Lung microvascular endothelial cell (primary cell): ENCODE measurements at regions not wholly inside any gene's neighbourhood (a gene's known extent, or its start where the extent isn't known, plus 50 kb on each side); places are given as distances from the start of the nearest gene placed in this dataset.

Experiments used
- DNase-seq, 2 donors: peaks; one replicate each; pipeline versions ENCODE4 v3.0.0 to v3.0.0-alpha.2; 2010; ENCODE audit warnings: low read depth in 2 of 2

DNA sequence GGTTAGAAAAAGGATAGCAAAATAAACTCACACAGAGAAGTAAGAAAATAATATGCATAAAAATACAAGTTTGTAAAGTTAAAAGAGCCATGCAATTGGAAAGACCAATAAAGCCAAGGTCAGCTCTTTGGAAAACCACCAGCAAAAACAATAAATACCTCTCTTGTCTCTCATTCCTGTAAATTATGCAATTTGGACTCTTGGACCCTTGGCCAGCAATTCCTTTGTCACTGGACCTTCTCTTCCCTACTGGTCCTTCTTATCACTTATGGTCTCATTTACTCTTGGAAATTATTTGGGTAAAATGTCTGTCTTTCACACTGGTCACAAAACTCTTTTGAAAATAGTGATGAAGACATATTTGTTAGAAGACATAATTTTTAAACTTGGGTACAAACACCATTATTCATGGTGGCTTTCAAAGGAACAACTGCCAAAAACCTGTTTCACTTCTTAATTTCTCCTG is 379.5 kb downstream of the TMEM232 start:
- DNase-seq: no peak

DNA sequence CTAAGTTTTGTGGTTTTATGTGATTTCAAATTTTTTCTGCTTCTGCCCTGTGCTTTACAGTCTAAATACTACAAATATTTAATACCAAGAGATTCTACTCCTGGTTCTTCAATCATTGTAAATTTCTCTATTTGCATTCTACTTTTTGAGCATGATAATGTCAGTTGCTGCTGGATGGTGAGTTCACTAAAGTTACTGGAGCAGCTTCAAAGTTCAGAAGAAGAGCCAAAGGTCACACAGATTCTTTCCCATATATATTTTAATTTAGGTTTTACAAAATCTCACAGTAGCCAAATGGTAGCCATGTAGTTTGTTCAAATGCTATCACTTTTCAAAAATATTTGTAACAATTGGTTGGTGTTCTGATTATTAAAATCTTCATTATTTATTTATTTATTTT is 378.7 kb downstream of the TMEM232 start:
- DNase-seq: no peak

DNA sequence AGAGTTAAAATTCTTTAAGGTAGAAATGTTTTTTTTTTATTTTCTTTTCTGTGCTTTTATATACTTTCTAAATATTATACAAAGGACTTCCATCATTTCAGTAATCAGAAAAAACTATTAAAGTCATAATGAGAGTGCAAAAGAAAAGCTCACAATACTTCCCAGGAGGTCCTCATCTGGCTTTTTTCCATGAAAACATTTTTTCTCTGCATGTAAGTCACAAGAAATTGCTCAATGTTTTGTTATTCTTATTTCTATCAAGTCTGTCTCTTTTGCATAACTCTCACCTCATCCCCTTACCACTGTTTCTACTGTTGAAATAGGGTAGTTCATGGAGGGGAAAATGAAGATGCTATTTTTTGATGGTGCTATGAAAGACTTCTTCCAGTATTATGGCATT is 375.0 kb downstream of the TMEM232 start:
- DNase-seq: no peak

DNA sequence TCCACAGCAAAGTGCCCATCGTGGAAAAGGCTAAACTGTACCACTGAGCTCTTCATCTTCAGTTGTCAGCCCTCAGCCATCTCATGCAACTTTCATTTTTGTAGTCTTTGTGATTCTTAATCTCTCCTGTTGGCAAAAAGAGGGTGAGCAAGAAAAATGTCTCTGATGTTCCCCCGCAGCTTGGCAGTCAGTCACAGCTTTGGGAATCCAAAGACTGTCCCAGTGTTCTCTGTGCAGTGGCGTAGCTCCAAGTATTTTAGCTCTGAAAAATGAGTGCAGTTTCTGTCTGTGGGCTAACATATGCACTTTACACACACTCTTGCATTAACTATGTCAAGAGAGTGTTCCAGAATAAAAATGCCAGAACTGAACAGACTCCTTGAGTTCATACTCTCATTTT is 372.2 kb downstream of the TMEM232 start:
- DNase-seq: no peak

DNA sequence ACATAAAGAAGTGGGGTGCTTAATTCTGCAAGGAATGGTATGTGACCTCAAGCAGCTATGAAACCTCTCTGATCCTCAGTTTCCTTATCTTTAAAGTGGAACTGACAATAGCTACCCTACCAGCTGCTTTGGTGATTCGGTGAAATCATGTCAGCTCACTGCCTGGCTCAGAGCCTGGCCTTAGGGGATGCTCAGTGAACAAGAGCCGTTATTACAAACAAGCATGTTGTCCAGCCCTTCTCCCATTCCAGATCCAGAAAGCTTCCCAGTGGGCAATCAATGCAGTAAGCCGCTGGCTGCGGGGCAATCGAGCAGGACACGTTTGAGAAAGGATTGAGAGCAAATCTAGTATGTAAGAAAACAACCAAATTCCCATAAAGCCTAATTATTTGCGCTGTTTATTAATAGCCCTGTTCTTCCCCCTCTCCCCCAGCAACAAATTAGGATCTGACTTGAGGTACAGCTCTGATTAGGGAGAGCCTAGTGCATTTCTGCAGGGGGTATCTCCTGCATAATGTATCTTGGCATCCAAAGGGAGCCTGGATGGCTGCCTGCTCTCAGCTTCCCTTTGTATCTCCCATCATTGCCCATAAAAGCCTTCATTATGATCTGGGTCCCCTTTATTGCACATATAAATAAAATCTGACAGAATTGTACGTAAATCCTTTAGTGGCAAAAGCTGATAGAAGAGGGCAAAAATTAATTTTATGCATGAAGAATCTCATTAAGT is 371.4 kb downstream of the TMEM232 start:
- no peak for DNase-seq

DNA sequence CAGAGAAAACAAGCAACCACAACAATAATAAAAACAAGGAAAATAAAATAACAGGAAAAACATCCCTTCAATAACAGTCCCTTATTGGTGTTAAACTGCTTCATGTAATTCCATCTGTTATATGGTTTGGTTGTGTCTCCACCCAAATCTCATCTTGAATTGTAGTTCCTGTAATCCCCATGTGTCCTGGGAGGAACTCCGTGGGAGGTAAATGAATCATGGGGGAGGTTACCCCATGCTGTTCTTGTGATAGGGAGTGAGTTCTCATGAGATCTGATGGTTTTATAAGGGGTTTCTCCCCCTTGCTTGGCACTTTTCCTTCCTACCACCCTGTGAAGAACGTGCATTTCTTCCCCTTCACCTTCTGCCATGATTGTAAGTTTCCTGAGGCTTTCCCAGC is 369.8 kb downstream of the TMEM232 start:
- no peak for DNase-seq

DNA sequence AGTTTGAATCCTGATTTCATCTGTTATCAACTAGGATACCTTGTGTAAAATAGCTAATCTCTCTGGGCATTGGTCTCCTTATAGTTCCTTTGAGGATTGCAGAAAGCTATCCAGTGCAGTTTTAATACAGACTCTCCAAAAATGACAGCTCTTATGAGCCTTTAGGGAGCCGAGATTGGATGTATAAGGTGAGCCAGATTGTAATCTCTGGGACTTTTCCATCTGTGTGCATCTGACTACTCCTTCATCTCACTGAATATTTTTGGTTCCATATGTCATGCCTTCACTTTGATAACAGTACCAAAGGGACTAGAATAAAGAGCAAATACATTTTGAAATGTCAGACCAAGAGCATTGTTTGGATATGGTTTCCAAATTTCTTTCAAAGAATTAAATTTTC is 367.2 kb downstream of the TMEM232 start:
- no peak for DNase-seq

DNA sequence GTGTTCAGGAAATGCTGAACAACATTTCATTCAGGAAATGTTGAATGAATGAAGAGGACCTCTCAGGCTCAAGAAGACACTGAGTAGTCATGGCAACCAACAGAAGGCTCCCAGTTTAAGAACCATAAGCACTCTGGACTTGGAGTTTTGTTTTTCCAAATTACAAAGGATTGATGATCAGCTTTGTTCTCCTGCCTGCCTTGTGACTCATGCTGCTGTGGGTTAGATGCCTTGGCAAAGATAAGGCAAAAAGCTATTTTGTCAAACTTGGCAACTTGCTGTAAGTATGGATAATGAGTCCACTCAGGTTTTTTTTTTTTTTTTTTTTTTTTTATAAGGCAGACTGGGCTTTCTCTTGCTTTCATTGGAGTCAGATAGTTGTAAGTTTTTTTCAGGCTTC is 365.0 kb downstream of the TMEM232 start:
- DNase-seq: no peak

DNA sequence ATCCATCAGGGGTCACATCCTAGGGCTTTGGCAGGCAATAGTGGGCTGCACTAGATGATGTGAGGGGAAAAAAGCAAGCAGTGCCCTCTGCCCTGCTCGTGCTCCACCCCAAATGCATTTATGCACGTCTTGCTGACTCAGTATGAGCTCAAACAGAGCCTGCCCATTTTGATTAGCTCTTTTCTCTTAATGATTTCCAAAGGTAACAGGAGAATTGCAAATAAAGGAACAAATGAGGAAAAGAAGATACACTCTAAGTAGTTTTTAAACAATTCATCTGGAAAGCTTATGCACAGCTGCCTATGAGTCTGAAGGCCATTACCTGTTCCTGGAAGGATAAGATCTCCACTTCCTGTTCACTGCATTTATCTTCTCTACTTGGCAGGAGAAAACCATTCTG is 364.2 kb downstream of the TMEM232 start:
- DNase-seq: no peak

DNA sequence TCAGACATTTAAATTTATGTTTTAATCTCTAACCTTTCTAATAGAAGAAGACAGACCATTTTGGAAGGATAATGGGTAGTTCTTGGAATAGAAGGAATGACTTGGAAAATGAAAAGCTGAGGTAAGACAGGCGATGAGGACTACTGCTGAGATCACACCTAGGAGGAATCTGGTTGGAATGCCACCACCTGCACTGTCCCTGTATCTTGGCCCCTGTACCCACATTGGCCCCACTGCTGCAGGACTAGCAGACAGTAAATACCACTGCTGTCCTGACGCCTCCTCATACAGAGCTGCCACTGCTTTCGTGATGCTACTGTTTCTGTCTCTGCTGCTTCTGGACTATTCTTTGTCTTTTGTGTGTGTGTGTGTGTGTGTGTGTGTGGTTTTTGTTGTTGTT is 359.8 kb downstream of the TMEM232 start:
- no peak for DNase-seq
